GM23338 (cell line): ENCODE measurements at regions not wholly inside any gene's neighbourhood (a gene's known extent, or its start where the extent isn't known, plus 50 kb on each side); places are given as distances from the start of the nearest gene placed in this dataset.

Source experiments
- ATAC-seq: fragments of 200-7000 bp; cut with Tn5 transposase; 3 replicates; pipeline ENCODE4 v1.9.1; 2020
- DNase-seq: peaks from one replicate; pipeline ENCODE4 v3.0.0-alpha.2; 2015; ENCODE audit warnings: low spot score
- H2AFZ ChIP-seq: fragments of 200-600 bp; sonication (generic); 2 replicates; pipeline ENCODE4 v1.8.0; 2016; ENCODE audit warnings: antibody characterized with exemption, mild to moderate bottlenecking, moderate library complexity
- H3F3A ChIP-seq: fragments of 200-600 bp; sonication (generic); replicated peaks from 2 replicates; pipeline ENCODE4 v1.8.0; 2017; ENCODE audit warnings: antibody characterized with exemption, mixed run types, low read depth
- H3K27ac ChIP-seq: fragments of 200-600 bp; sonication (generic); 2 replicates; pipeline ENCODE4 v1.6.1; 2016; ENCODE audit warnings: low read depth
- H3K27me3 ChIP-seq: fragments of 200-600 bp; sonication (generic); 2 replicates; pipeline ENCODE4 v1.8.0; 2016; ENCODE audit warnings: mild to moderate bottlenecking, mixed run types, moderate library complexity; ENCODE audit not compliant: insufficient read depth
- H3K36me3 ChIP-seq: fragments of 200-600 bp; sonication (generic); 2 replicates; pipeline ENCODE4 v1.8.0; 2016; ENCODE audit warnings: mild to moderate bottlenecking; ENCODE audit not compliant: insufficient read depth
- H3K4me1 ChIP-seq: fragments of 200-600 bp; sonication (generic); 2 replicates; pipeline ENCODE4 v1.8.0; 2016; ENCODE audit warnings: mild to moderate bottlenecking, moderate library complexity; ENCODE audit not compliant: insufficient read depth
- H3K4me2 ChIP-seq: fragments of 200-600 bp; sonication (generic); 2 replicates; pipeline ENCODE4 v1.7.1; 2017; ENCODE audit warnings: mixed run types
- H3K4me3 ChIP-seq: fragments of 200-600 bp; sonication (generic); 2 replicates; pipeline ENCODE4 v1.6.1; 2016; ENCODE audit warnings: mixed run types
- H3K79me2 ChIP-seq: fragments of 200-600 bp; sonication (generic); replicated peaks from 2 replicates; pipeline ENCODE4 v1.8.0; 2017; ENCODE audit warnings: mild to moderate bottlenecking; ENCODE audit not compliant: insufficient read depth
- H3K9me2 ChIP-seq: fragments of 200-600 bp; sonication (generic); 2 replicates; pipeline ENCODE4 v1.8.0; 2017; ENCODE audit not compliant: insufficient read depth
- H4K20me1 ChIP-seq: fragments of 200-600 bp; sonication (generic); replicated peaks from 2 replicates; pipeline ENCODE4 v1.8.0; 2017; ENCODE audit warnings: mild to moderate bottlenecking; ENCODE audit not compliant: insufficient read depth
- H3K27ac Mint-ChIP-seq: 2 replicates; pipeline ENCODE4 v1.8.0; 2020; ENCODE audit warnings: inconsistent platforms, mild to moderate bottlenecking, moderate library complexity, mixed read lengths
- H3K27me3 Mint-ChIP-seq: 3 replicates; pipeline ENCODE4 v1.8.0; 2022; ENCODE audit warnings: low read depth, mild to moderate bottlenecking, moderate library complexity, mixed read lengths, inconsistent platforms; ENCODE audit not compliant: insufficient read depth, poor library complexity
- H3K36me3 Mint-ChIP-seq: 3 replicates; pipeline ENCODE4 v1.8.0; 2021; ENCODE audit warnings: low read depth, mild to moderate bottlenecking, inconsistent platforms, moderate library complexity, mixed read lengths
- H3K4me1 Mint-ChIP-seq: 3 replicates; pipeline ENCODE4 v1.8.0; 2020; ENCODE audit warnings: mild to moderate bottlenecking, inconsistent platforms, mixed read lengths
- H3K4me3 Mint-ChIP-seq: 3 replicates; pipeline ENCODE4 v1.8.0; 2021; ENCODE audit warnings: moderate library complexity, mild to moderate bottlenecking, inconsistent platforms, mixed read lengths
- H3K9me3 Mint-ChIP-seq: 3 replicates; pipeline ENCODE4 v1.8.0; 2020; ENCODE audit warnings: moderate library complexity, mild to moderate bottlenecking, inconsistent platforms, mixed read lengths
- CTCF ChIP-seq, 2 experiments: fragments of 200-600 bp in 1 of 2; sonication (generic) in 1 of 2; conservative IDR thresholded peaks; 2 replicates each; pipeline versions ENCODE4 v1.5.1 to v1.6.1; 2016 to 2017; ENCODE audit warnings: antibody characterized with exemption in 2 of 2, low read depth in 2 of 2, mild to moderate bottlenecking in 2 of 2, moderate library complexity in 1 of 2
- EZH2 ChIP-seq: fragments of 200-600 bp; sonication (generic); IDR thresholded peaks from one replicate; pipeline ENCODE4 v1.8.0; 2017; ENCODE audit warnings: antibody characterized with exemption, mild to moderate bottlenecking, low read depth; ENCODE audit not compliant: unreplicated experiment
- EZH2phosphoT487 ChIP-seq: fragments of 200-600 bp; sonication (generic); IDR thresholded peaks from one replicate; pipeline ENCODE4 v1.8.1; 2018; ENCODE audit warnings: antibody characterized with exemption; ENCODE audit not compliant: unreplicated experiment
- NANOG ChIP-seq: IDR thresholded peaks from 2 replicates; pipeline ENCODE4 v1.6.1; 2016; ENCODE audit warnings: antibody characterized with exemption, borderline replicate concordance
- REST ChIP-seq: IDR thresholded peaks from one replicate; pipeline ENCODE4 v1.6.1; 2018; ENCODE audit warnings: antibody characterized with exemption; ENCODE audit not compliant: unreplicated experiment
- ZNF114 ChIP-seq: fragments of 250-450 bp; sonication (Bioruptor Pico); IDR thresholded peaks from 2 replicates; pipeline ENCODE4 v1.5.0; 2020; ENCODE audit warnings: mild to moderate bottlenecking, moderate library complexity
- ZNF331 ChIP-seq: fragments of 250-450 bp; sonication (Bioruptor Pico); IDR thresholded peaks from 2 replicates; pipeline ENCODE4 v1.5.0; 2020; ENCODE audit warnings: low read depth, mild to moderate bottlenecking, moderate library complexity

- no peak for TF ChIP-seq NANOG
- no peak for TF ChIP-seq EZH2
- no peak for TF ChIP-seq CTCF (conservative IDR thresholded peaks at IDR 0.05; ENCODE audit: low read depth in 2 of 2)
- no peak for TF ChIP-seq EZH2phosphoT487
- Histone ChIP-seq H4K20me1 (no peaks in the 10 kb centered on the region), H3K27ac (no peak overlapping the region), H3K4me1 (peaks cover 11% of the 10 kb centered on the region), H3K79me2 (no peaks in the 10 kb centered on the region), H2AFZ (no peak overlapping the region), H3K27me3 (no peaks in the 10 kb centered on the region), H3K4me3 (no peak overlapping the region), H3K9me2 (no peaks in the 10 kb centered on the region), H3K36me3 (no peaks in the 10 kb centered on the region), H3K4me2 (no peak overlapping the region), H3F3A (no peaks in the 10 kb centered on the region)
- no peaks in the 10 kb centered on the region for H3K36me3 Mint-ChIP-seq
- H3K4me1 Mint-ChIP-seq: peaks cover 17% of the 10 kb centered on the region
- DNase-seq (no peak), ATAC-seq (no peak)
- no peak overlapping the region for H3K4me3 Mint-ChIP-seq
- peaks cover 14% of the 10 kb centered on the region; the same call in 2 of the 3 replicates for H3K9me3 Mint-ChIP-seq
- H3K27ac Mint-ChIP-seq: no peak overlapping the region
- peaks cover 10% of the 10 kb centered on the region for H3K27me3 Mint-ChIP-seq
Measured at GRCh38 chr2:240207661-240208060, 67.2 kb upstream of the OTOS start.

- Histone ChIP-seq H3K36me3 (no peaks in the 10 kb centered on the region), H3K4me1 (peaks cover 11% of the 10 kb centered on the region), H3K4me2 (no peak overlapping the region), H3K27ac (no peak overlapping the region), H3K79me2 (no peaks in the 10 kb centered on the region), H4K20me1 (no peaks in the 10 kb centered on the region), H2AFZ (no peak overlapping the region), H3F3A (no peaks in the 10 kb centered on the region), H3K4me3 (no peak overlapping the region), H3K27me3 (no peaks in the 10 kb centered on the region), H3K9me2 (no peaks in the 10 kb centered on the region)
- Mint-ChIP-seq H3K36me3 (no peaks in the 10 kb centered on the region), H3K4me3 (no peak overlapping the region), H3K27ac (no peak overlapping the region), H3K9me3 (peaks cover 14% of the 10 kb centered on the region; the same call in 2 of the 3 replicates), H3K27me3 (peaks cover 10% of the 10 kb centered on the region), H3K4me1 (peaks cover 17% of the 10 kb centered on the region)
- DNase-seq: no peak
- ATAC-seq: no peak
- TF ChIP-seq ZNF331 (CRISPR knock-in tag) (no peak), EZH2 (no peak), EZH2phosphoT487 (no peak), ZNF114 (no peak), REST (no peak), NANOG (no peak)
Measured at GRCh38 chr2:240208096-240208495, 67.6 kb upstream of the OTOS start.
